CD4-positive, alpha-beta T cell treated with Interferon gamma for 1 hour (primary cell): ENCODE measurements at regions not wholly inside any gene's neighbourhood (a gene's known extent, or its start where the extent isn't known, plus 50 kb on each side); places are given as distances from the start of the nearest gene placed in this dataset.

Experiments
- DNase-seq: peaks from one replicate; pipeline ENCODE4 v3.0.0-alpha.2; 2020

- DNase-seq, result no peak
These were observed 155.0 kb upstream of the TMPO start for GRCh38 chr12:98360401-98360800.

GRCh38 chr12:98369581-98369980 lies 145.8 kb upstream of the TMPO start:
- DNase-seq, result no peak

- DNase-seq, result no peak
These were observed 144.4 kb upstream of the TMPO start for GRCh38 chr12:98370976-98371375.

GRCh38 chr12:98371419-98371818 lies 144.0 kb upstream of the TMPO start:
- DNase-seq, result no peak

- DNase-seq, result no peak
These were observed 142.9 kb upstream of the TMPO start for GRCh38 chr12:98372340-98373024.

- no peak for DNase-seq
These were observed 142.3 kb upstream of the TMPO start for GRCh38 chr12:98373025-98373554.

- no peak for DNase-seq
These were observed 141.4 kb upstream of the TMPO start for GRCh38 chr12:98374007-98374406.

GRCh38 chr12:98379106-98379505 lies 136.3 kb upstream of the TMPO start:
- DNase-seq, result no peak

GRCh38 chr12:98385641-98386040 lies 129.7 kb upstream of the TMPO start:
- no peak for DNase-seq

GRCh38 chr12:98387444-98387843 lies 127.9 kb upstream of the TMPO start:
- no peak for DNase-seq

GRCh38 chr12:98388126-98388525 lies 127.3 kb upstream of the TMPO start:
- no peak for DNase-seq

GRCh38 chr12:98389593-98389992 lies 125.8 kb upstream of the TMPO start:
- DNase-seq, result no peak

- DNase-seq, result peak; percentile 70
These were observed 117.9 kb upstream of the TMPO start for GRCh38 chr12:98397323-98398105.

GRCh38 chr12:98399532-98399931 lies 115.9 kb upstream of the TMPO start:
- DNase-seq, result peak; percentile 39

- no peak for DNase-seq
These were observed 114.0 kb upstream of the TMPO start for GRCh38 chr12:98401427-98401826.

GRCh38 chr12:98402091-98402490 lies 113.3 kb upstream of the TMPO start:
- no peak for DNase-seq

GRCh38 chr12:98402671-98403070 lies 112.7 kb upstream of the TMPO start:
- DNase-seq, result no peak

- DNase-seq, result no peak
These were observed 112.0 kb upstream of the TMPO start for GRCh38 chr12:98403385-98403784.

- no peak for DNase-seq
These were observed 111.5 kb upstream of the TMPO start for GRCh38 chr12:98403936-98404335.

- DNase-seq, result no peak
These were observed 109.5 kb upstream of the TMPO start for GRCh38 chr12:98405805-98406366.

- no peak for DNase-seq
These were observed 109.0 kb upstream of the TMPO start for GRCh38 chr12:98406378-98406777.

GRCh38 chr12:98408681-98409080 lies 106.7 kb upstream of the TMPO start:
- no peak for DNase-seq

GRCh38 chr12:98409548-98409947 lies 105.8 kb upstream of the TMPO start:
- DNase-seq, result no peak

- no peak for DNase-seq
These were observed 105.0 kb upstream of the TMPO start for GRCh38 chr12:98410356-98410755.
